ENCODE measurements at regions not wholly inside any gene's neighbourhood (a gene's known extent, or its start where the extent isn't known, plus 50 kb on each side); places are given as distances from the start of the nearest gene placed in this dataset.

DNA sequence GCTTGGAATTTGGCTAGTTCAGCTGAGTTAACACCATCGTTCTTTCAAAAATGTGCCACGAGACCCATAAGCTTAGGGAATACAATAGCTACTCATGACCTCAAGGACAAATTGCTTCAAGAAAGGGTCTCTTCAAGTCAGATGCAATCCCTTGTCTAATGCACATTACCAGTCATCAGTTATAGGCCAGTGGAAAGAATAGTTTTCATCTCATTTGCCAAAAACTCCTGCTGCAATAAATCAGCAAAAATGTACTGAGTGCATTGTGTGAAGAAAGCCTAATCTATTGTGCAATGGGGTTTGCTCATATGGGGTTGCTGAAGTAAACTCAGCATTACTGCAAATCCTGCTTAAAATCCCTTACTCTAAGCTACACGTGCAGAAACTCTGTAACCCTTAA is 208.3 kb upstream of the NBEA start:
- Histone ChIP-seq H2AK5ac (ENCODE audit: insufficient read length, low read length) (no peak overlapping the region), H3K9ac (ENCODE audit: extremely low read depth, insufficient read length, low read length) (no peak overlapping the region), H3K4me2 (ENCODE audit: insufficient read depth, insufficient read length, low read length) (no peak overlapping the region), H2BK15ac (ENCODE audit: low read depth, low read length) (no peak overlapping the region), H3K79me1 (ENCODE audit: insufficient read depth, low read depth, low read length, poor library complexity, severe bottlenecking) (no peaks in the 10 kb centered on the region), H3K79me2 (ENCODE audit: insufficient read depth, low read length) (no peaks in the 10 kb centered on the region), H3K14ac (ENCODE audit: insufficient read depth, low read length) (no peak overlapping the region), H4K8ac (replicated peaks; ENCODE audit: insufficient read length, low read depth, low read length) (no peak overlapping the region), H3K27ac (ENCODE audit: insufficient read length, low read depth, low read length) (no peak overlapping the region), H2BK20ac (ENCODE audit: low read depth, low read length, poor library complexity, severe bottlenecking) (no peak overlapping the region), H3K4ac (ENCODE audit: low read depth, low read length) (no peak overlapping the region), H3K23me2 (ENCODE audit: insufficient read length, low read depth, low read length, poor library complexity, severe bottlenecking) (no peaks in the 10 kb centered on the region), H3T11ph (ENCODE audit: low read length) (no peak overlapping the region), H4K20me1 (ENCODE audit: control insufficient read depth, insufficient read depth, insufficient read length) (no peaks in the 10 kb centered on the region), H3K4me1 (ENCODE audit: insufficient read depth, low read length) (no peaks in the 10 kb centered on the region), H3K23ac (ENCODE audit: insufficient read length, low read depth, low read length) (no peak overlapping the region), H4K5ac (ENCODE audit: insufficient read length, low read depth, low read length) (no peak overlapping the region), H2BK120ac (ENCODE audit: low read depth, low read length, poor library complexity, severe bottlenecking) (no peak overlapping the region), H2BK12ac (ENCODE audit: insufficient read length, low read depth, low read length) (no peak overlapping the region), H4K91ac (ENCODE audit: insufficient read length, low read depth, low read length) (no peak overlapping the region), H2BK5ac (ENCODE audit: insufficient read length, low read length) (no peak overlapping the region), H3K56ac (ENCODE audit: insufficient read length, low read depth, low read length) (no peak overlapping the region), H3K9me3 (ENCODE audit: control insufficient read depth, low read depth, low read length) (no peaks in the 10 kb centered on the region), H3K18ac (ENCODE audit: insufficient read length, low read depth, low read length) (no peak overlapping the region), H3K27me3 (ENCODE audit: insufficient read depth, low read length) (no peaks in the 10 kb centered on the region), H2AFZ (ENCODE audit: low read length) (no peak overlapping the region)
- Mint-ChIP-seq H3K27ac (no peak overlapping the region), H3K36me3 (ENCODE audit: insufficient read depth in 1 of 3, low read depth in 3 of 3) (no peaks in the 10 kb centered on the region), H3K9me3 (no peaks in the 10 kb centered on the region), H3K4me1 (peaks cover 3 to 8% of the 10 kb centered on the region in 2 experiments; a peak in 3 of 4 replicates), H3K27me3 (ENCODE audit: low read depth) (no peaks in the 10 kb centered on the region), H3K4me3 (no peak overlapping the region)
- TF ChIP-seq, protein P1, sequence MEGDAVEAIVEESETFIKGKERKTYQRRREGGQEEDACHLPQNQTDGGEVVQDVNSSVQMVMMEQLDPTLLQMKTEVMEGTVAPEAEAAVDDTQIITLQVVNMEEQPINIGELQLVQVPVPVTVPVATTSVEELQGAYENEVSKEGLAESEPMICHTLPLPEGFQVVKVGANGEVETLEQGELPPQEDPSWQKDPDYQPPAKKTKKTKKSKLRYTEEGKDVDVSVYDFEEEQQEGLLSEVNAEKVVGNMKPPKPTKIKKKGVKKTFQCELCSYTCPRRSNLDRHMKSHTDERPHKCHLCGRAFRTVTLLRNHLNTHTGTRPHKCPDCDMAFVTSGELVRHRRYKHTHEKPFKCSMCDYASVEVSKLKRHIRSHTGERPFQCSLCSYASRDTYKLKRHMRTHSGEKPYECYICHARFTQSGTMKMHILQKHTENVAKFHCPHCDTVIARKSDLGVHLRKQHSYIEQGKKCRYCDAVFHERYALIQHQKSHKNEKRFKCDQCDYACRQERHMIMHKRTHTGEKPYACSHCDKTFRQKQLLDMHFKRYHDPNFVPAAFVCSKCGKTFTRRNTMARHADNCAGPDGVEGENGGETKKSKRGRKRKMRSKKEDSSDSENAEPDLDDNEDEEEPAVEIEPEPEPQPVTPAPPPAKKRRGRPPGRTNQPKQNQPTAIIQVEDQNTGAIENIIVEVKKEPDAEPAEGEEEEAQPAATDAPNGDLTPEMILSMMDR (conservative IDR thresholded peaks at IDR 0.05) = no peak
- no peak for DNase-seq
- no CpG with 5 or more reads among the region's 3 CpGs for WGBS (ENCODE audit: extremely low coverage, insufficient read length, low lambda C conversion rate)

Measured in H9 (cell line).